CD14-positive monocyte (primary cell): ENCODE measurements at regions not wholly inside any gene's neighbourhood (a gene's known extent, or its start where the extent isn't known, plus 50 kb on each side); places are given as distances from the start of the nearest gene placed in this dataset.
"Not testable (repeated sequence)": the region's sequence is repeated elsewhere in the genome, so short reads cannot be mapped to it uniquely, and the experiment has no call there.

Source experiments
- DNase-seq, 3 donors: peaks; one replicate each; pipeline ENCODE4 v3.0.0-alpha.2; 2011 to 2022
- H2AFZ ChIP-seq: 2 replicates; pipeline ENCODE4 v1.6.0; 2012; ENCODE audit warnings: mild to moderate bottlenecking, low read depth, low read length, inconsistent platforms; ENCODE audit not compliant: insufficient read depth, poor library complexity, severe bottlenecking
- H3K27ac ChIP-seq, 2 donors: 1 replicate in 1 of 2; 2 replicates in 1 of 2; pipeline ENCODE4 v1.5.1; 2012 to 2013; ENCODE audit warnings: low read length in 2 of 2, control low read depth in 1 of 2, inconsistent platforms in 1 of 2, low read depth in 1 of 2, mild to moderate bottlenecking in 1 of 2
- H3K27me3 ChIP-seq, 2 donors: one replicate each; pipeline versions ENCODE4 v1.6.0 to v1.6.1; 2011 to 2013; ENCODE audit warnings: low read length in 2 of 2; ENCODE audit not compliant: control insufficient read depth in 2 of 2, insufficient read depth in 2 of 2
- H3K36me3 ChIP-seq, 2 donors: replicated peaks in 1 of 2; 1 replicate in 1 of 2; 2 replicates in 1 of 2; pipeline versions ENCODE4 v1.5.1 to v1.6.1; 2012 to 2013; ENCODE audit warnings: low read length in 2 of 2, control low read depth in 1 of 2, inconsistent platforms in 1 of 2, mild to moderate bottlenecking in 1 of 2; ENCODE audit not compliant: insufficient read depth in 2 of 2, control insufficient read depth in 1 of 2
- H3K4me1 ChIP-seq, 2 donors: 1 replicate in 1 of 2; 2 replicates in 1 of 2; pipeline versions ENCODE4 v1.5.1 to v1.6.1; 2012 to 2013; ENCODE audit warnings: low read length in 2 of 2, control low read depth in 1 of 2, inconsistent platforms in 1 of 2, mild to moderate bottlenecking in 1 of 2, moderate library complexity in 1 of 2; ENCODE audit not compliant: insufficient read depth in 2 of 2, control insufficient read depth in 1 of 2
- H3K4me2 ChIP-seq: replicated peaks from 2 replicates; pipeline ENCODE3; 2012; ENCODE audit warnings: low read length, moderate library complexity, mild to moderate bottlenecking; ENCODE audit not compliant: poor library complexity, severe bottlenecking; ENCODE audit errors: extremely low read depth
- H3K4me3 ChIP-seq, 3 experiments: fragments of 200-600 bp in 1 of 3; sonication (generic) in 1 of 3; replicated peaks in 1 of 3; 1 replicate in 2 of 3; 2 replicates in 1 of 3; pipeline ENCODE4 v1.5.1; 2011 to 2013; ENCODE audit warnings: low read length in 3 of 3, mild to moderate bottlenecking in 3 of 3, control low read depth in 2 of 3, low read depth in 2 of 3, inconsistent platforms in 1 of 3, moderate library complexity in 1 of 3
- H3K79me2 ChIP-seq: 2 replicates; pipeline ENCODE4 v1.6.0; 2012; ENCODE audit warnings: mild to moderate bottlenecking, control low read depth, inconsistent platforms, low read length, moderate library complexity; ENCODE audit not compliant: insufficient read depth
- H3K9ac ChIP-seq: 2 replicates; pipeline ENCODE4 v1.6.0; 2017; ENCODE audit warnings: low read length, mild to moderate bottlenecking; ENCODE audit not compliant: insufficient read depth, poor library complexity, severe bottlenecking
- H3K9me3 ChIP-seq, 2 donors: replicated peaks in 1 of 2; 1 replicate in 1 of 2; 2 replicates in 1 of 2; pipeline versions ENCODE4 v1.5.1 to v1.6.1; 2012 to 2013; ENCODE audit warnings: low read length in 2 of 2, control low read depth in 1 of 2; ENCODE audit not compliant: control insufficient read depth in 1 of 2, insufficient read depth in 1 of 2
- H4K20me1 ChIP-seq: 2 replicates; pipeline ENCODE4 v1.6.0; 2012; ENCODE audit warnings: mild to moderate bottlenecking, low read length, control low read depth, moderate library complexity; ENCODE audit not compliant: insufficient read depth
- H3K27ac Mint-ChIP-seq, 7 donors: one replicate each; pipeline ENCODE4 v1.8.0; 2020; ENCODE audit warnings: mild to moderate bottlenecking in 7 of 7, mixed read lengths in 7 of 7, moderate library complexity in 6 of 7, inconsistent platforms in 2 of 7
- H3K27me3 Mint-ChIP-seq, 3 donors: one replicate each; pipeline ENCODE4 v1.8.0; 2021 to 2022; ENCODE audit warnings: low read depth in 3 of 3, mild to moderate bottlenecking in 3 of 3, mixed read lengths in 3 of 3, moderate library complexity in 3 of 3, inconsistent platforms in 1 of 3
- H3K36me3 Mint-ChIP-seq, 2 donors: one replicate each; pipeline ENCODE4 v1.8.0; 2020; ENCODE audit warnings: mixed read lengths in 2 of 2, inconsistent platforms in 1 of 2, mild to moderate bottlenecking in 1 of 2
- H3K4me1 Mint-ChIP-seq: one replicate; pipeline ENCODE4 v1.8.0; 2020; ENCODE audit warnings: mild to moderate bottlenecking, mixed read lengths
- H3K4me3 Mint-ChIP-seq, 2 donors: one replicate each; pipeline ENCODE4 v1.8.0; 2020; ENCODE audit warnings: mild to moderate bottlenecking in 2 of 2, mixed read lengths in 2 of 2, moderate library complexity in 1 of 2
- H3K9me3 Mint-ChIP-seq, 7 donors: one replicate each; pipeline ENCODE4 v1.8.0; 2020 to 2022; ENCODE audit warnings: mixed read lengths in 7 of 7, mild to moderate bottlenecking in 6 of 7, moderate library complexity in 6 of 7, inconsistent platforms in 2 of 7
- WGBS: methylation state at CpG from one replicate; pipeline ENCODE4 v1.1.5; 2013; ENCODE audit warnings: missing lambda C conversion rate; ENCODE audit not compliant: insufficient coverage; 5-methylcytosine and 5-hydroxymethylcytosine counted together
- intact Hi-C, 2 donors: fragments of 100-400 bp; cut with micrococcal nuclease; formaldehyde crosslinking; loops; one replicate each; pipeline versions ENCODE4 v1.15.0 to v1.15.1; 2023
- TF ChIP-seq, protein P1 (sequence below): fragments of 200-600 bp; IDR thresholded peaks from one replicate; pipeline ENCODE4 v1.8.0; 2022; ENCODE audit warnings: antibody characterized with exemption, mild to moderate bottlenecking

DNA sequence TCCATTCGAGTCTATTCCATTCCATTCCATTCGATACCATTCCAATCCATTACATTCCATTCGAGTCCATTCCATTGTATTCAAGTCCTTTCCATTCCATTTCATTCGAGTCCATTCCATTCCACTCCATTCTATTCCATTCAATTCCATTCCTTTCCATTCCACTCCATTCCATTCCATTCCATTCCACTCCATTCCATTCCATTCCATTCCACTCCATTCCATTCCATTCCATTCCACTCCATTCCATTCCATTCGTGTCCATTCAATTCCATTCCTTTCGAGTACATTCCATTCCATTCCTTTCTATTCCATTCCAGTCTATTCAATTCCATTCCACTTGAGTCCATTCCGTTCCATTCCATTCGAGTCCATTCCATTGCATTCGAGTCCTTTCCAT, 4805.2 kb upstream of the OR11H1 start:
- H3K9me3 Mint-ChIP-seq: peaks cover 58 to 89% (median 82%) of the 10 kb centered on the region in 7 donors
- intact Hi-C loops, H3K27me3 Mint-ChIP-seq, H3K4me1 ChIP-seq, H3K36me3 Mint-ChIP-seq, DNase-seq, H3K27ac Mint-ChIP-seq, H3K36me3 ChIP-seq, H3K27ac ChIP-seq, H3K27me3 ChIP-seq, H3K4me1 Mint-ChIP-seq, H2AFZ ChIP-seq, H3K9ac ChIP-seq, H3K4me3 ChIP-seq, H3K79me2 ChIP-seq, H4K20me1 ChIP-seq, H3K4me2 ChIP-seq, H3K4me3 Mint-ChIP-seq: not testable (repeated sequence)
- peaks cover 80 to 88% of the 10 kb centered on the region in 2 donors for H3K9me3 ChIP-seq
- 63% methylated on average over 9 of the region's 9 CpGs for WGBS

DNA sequence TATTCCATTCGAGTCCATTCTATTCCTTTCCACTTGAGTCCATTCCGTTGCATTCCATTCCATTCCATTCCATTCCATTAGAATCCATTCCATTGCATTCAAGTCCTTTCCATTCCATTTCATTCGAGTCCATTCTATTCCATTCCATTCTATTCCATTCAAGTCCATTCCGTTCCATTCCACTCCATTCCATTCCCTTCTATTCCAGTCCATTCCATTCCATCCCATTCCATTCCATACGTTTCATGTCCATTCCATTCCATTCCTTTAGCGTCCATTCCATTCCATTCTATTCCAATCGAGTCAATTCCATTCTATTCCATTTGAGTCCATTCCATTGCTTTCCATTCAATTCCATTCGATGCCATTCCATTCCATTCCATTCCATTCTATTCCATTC, 4804.0 kb upstream of the OR11H1 start:
- H4K20me1 ChIP-seq, H3K27me3 ChIP-seq, H3K27me3 Mint-ChIP-seq, H3K9ac ChIP-seq, H2AFZ ChIP-seq, H3K27ac Mint-ChIP-seq, intact Hi-C loops, H3K4me2 ChIP-seq, H3K36me3 ChIP-seq, H3K79me2 ChIP-seq, DNase-seq, H3K4me1 Mint-ChIP-seq, H3K4me1 ChIP-seq, H3K4me3 ChIP-seq, H3K27ac ChIP-seq, H3K36me3 Mint-ChIP-seq, H3K4me3 Mint-ChIP-seq: not testable (repeated sequence)
- WGBS: 53% methylated on average over 8 of the region's 8 CpGs
- peaks cover 63 to 90% (median 83%) of the 10 kb centered on the region in 7 donors for H3K9me3 Mint-ChIP-seq
- H3K9me3 ChIP-seq: peaks cover 81 to 88% of the 10 kb centered on the region in 2 donors

DNA sequence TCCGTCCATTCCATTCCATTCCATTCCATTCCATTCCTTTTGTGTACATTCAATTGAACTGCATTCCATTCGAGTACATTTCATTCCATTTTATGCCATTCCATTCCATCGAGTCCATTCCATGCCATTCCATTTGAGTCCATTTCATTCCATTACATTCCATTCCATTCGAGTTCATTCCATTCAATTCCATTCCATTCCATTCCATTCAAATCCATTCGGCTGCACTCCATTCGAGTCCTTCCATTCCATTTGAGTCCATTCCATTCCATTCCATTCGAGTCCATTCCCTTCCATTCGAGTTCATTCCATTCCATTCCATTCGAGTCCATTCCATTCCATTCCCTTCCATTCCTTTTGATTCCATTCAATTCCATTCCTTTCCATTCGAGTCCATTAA, 4800.6 kb upstream of the OR11H1 start:
- Mint-ChIP-seq H3K4me3 (no peak overlapping the region), H3K36me3 (no peaks in the 10 kb centered on the region), H3K9me3 (peaks cover 55 to 83% (median 79%) of the 10 kb centered on the region in 7 donors), H3K27me3 (no peaks in the 10 kb centered on the region), H3K4me1 (no peaks in the 10 kb centered on the region), H3K27ac (no peak overlapping the region)
- H3K4me1 ChIP-seq: no peaks in the 10 kb centered on the region
- H3K27ac ChIP-seq: no peak overlapping the region
- no peaks in the 10 kb centered on the region for H3K79me2 ChIP-seq
- no peak for DNase-seq
- H3K27me3 ChIP-seq: no peaks in the 10 kb centered on the region
- no peaks in the 10 kb centered on the region for H3K36me3 ChIP-seq
- TF ChIP-seq, protein P1, sequence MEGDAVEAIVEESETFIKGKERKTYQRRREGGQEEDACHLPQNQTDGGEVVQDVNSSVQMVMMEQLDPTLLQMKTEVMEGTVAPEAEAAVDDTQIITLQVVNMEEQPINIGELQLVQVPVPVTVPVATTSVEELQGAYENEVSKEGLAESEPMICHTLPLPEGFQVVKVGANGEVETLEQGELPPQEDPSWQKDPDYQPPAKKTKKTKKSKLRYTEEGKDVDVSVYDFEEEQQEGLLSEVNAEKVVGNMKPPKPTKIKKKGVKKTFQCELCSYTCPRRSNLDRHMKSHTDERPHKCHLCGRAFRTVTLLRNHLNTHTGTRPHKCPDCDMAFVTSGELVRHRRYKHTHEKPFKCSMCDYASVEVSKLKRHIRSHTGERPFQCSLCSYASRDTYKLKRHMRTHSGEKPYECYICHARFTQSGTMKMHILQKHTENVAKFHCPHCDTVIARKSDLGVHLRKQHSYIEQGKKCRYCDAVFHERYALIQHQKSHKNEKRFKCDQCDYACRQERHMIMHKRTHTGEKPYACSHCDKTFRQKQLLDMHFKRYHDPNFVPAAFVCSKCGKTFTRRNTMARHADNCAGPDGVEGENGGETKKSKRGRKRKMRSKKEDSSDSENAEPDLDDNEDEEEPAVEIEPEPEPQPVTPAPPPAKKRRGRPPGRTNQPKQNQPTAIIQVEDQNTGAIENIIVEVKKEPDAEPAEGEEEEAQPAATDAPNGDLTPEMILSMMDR: no peak
- no peak overlapping the region for H3K9ac ChIP-seq
- intact Hi-C loops: no loop called here
- no peak overlapping the region for H2AFZ ChIP-seq
- no peak overlapping the region for H3K4me2 ChIP-seq
- 67% methylated on average over 10 of the region's 10 CpGs for WGBS
- no peak overlapping the region for H3K4me3 ChIP-seq
- no peaks in the 10 kb centered on the region for H4K20me1 ChIP-seq
- peaks cover 83% of the 10 kb centered on the region in 2 donors for H3K9me3 ChIP-seq

DNA sequence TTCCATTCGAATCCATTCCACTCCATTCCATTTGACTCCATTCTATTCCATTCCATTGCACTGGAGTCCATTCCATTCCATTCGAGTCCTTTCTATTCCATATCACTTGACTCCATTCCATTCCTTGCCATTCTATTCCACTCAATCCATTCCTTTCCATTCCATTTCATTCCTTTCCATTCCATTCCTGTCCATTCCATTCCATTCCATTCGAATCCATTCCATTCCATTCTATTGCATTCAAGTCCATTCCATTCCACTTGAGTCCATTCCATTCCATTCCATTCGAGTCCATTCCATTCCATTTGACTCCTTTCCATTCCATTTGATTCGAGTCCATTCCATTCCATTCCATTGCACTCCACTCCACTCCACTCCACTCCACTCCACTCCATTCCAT, 4798.0 kb upstream of the OR11H1 start:
- H3K27ac Mint-ChIP-seq, DNase-seq, H3K4me1 Mint-ChIP-seq, H3K36me3 ChIP-seq, H3K4me3 ChIP-seq, H3K27ac ChIP-seq, H2AFZ ChIP-seq, H3K79me2 ChIP-seq, H3K4me3 Mint-ChIP-seq, H3K27me3 ChIP-seq, intact Hi-C loops, H3K9ac ChIP-seq, H3K36me3 Mint-ChIP-seq, H4K20me1 ChIP-seq, H3K4me2 ChIP-seq, H3K4me1 ChIP-seq, H3K27me3 Mint-ChIP-seq: not testable (repeated sequence)
- peaks cover 69 to 74% of the 10 kb centered on the region in 2 donors for H3K9me3 ChIP-seq
- WGBS: 52% methylated on average over 5 of the region's 5 CpGs
- peaks cover 40 to 71% (median 66%) of the 10 kb centered on the region in 7 donors for H3K9me3 Mint-ChIP-seq
